OCI-LY7 (cell line): ENCODE measurements at regions not wholly inside any gene's neighbourhood (a gene's known extent, or its start where the extent isn't known, plus 50 kb on each side); places are given as distances from the start of the nearest gene placed in this dataset.

Experiments used
- BruUV-seq: library from RNA; stranded (reverse); fragments of 400-500 nt; replicated peaks from 2 replicates; lab custom pipeline; 2021; lab: Mats Ljungman, UMichigan
- CTCF ChIA-PET: fragments of 300-600 bp; sonication (Branson Sonifier 250); formaldehyde crosslinking; loops from one replicate; lab custom pipeline; 2022; ENCODE audit warnings: antibody characterized with exemption; ENCODE audit not compliant: unreplicated experiment; lab: Charles Lee
- POLR2A ChIA-PET: fragments of 300-600 bp; sonication (Branson Sonifier 250); formaldehyde crosslinking; loops from one replicate; lab custom pipeline; 2022; ENCODE audit warnings: antibody characterized with exemption; lab: Charles Lee
- DNase-seq: peaks from one replicate; pipeline ENCODE4 v3.0.0-alpha.2; 2015; ENCODE audit warnings: low spot score
- H2AFZ ChIP-seq: fragments of 200-600 bp; sonication (generic), shearing (Covaris generic); 2 replicates; pipeline ENCODE4 v1.6.1; 2014; ENCODE audit warnings: mild to moderate bottlenecking, antibody characterized with exemption, low read length, moderate library complexity
- H3K27ac ChIP-seq: fragments of 200-600 bp; sonication (generic); 2 replicates; pipeline ENCODE4 v1.5.1; 2014; ENCODE audit warnings: mixed run types, low read depth, mild to moderate bottlenecking, moderate library complexity, low read length, inconsistent platforms; ENCODE audit not compliant: poor library complexity, severe bottlenecking
- H3K36me3 ChIP-seq: fragments of 200-600 bp; sonication (generic); 2 replicates; pipeline ENCODE4 v1.6.1; 2014; ENCODE audit warnings: mild to moderate bottlenecking, antibody characterized with exemption, low read length, moderate library complexity, mixed read lengths; ENCODE audit not compliant: insufficient read depth
- H3K4me1 ChIP-seq: fragments of 200-600 bp; sonication (generic); 2 replicates; pipeline ENCODE4 v1.5.1; 2014; ENCODE audit warnings: mild to moderate bottlenecking, low read length; ENCODE audit not compliant: insufficient read depth, poor library complexity, severe bottlenecking
- H3K4me2 ChIP-seq: fragments of 200-600 bp; sonication (generic); 2 replicates; pipeline ENCODE4 v1.6.1; 2014; ENCODE audit warnings: mild to moderate bottlenecking, low read length
- H3K4me3 ChIP-seq: fragments of 200-600 bp; sonication (generic); 2 replicates; pipeline ENCODE4 v1.5.1; 2014; ENCODE audit warnings: mild to moderate bottlenecking, low read depth, low read length; ENCODE audit not compliant: poor library complexity, severe bottlenecking
- H3K79me2 ChIP-seq: fragments of 200-600 bp; sonication (generic); 2 replicates; pipeline ENCODE4 v1.6.1; 2016; ENCODE audit warnings: low read depth, mild to moderate bottlenecking, low read length, moderate library complexity, mixed read lengths; ENCODE audit not compliant: insufficient read depth
- H3K9me2 ChIP-seq: fragments of 200-600 bp; sonication (generic); 2 replicates; pipeline ENCODE4 v1.6.1; 2016; ENCODE audit warnings: mild to moderate bottlenecking, low read length, mixed read lengths; ENCODE audit not compliant: insufficient read depth
- H3K9me3 ChIP-seq: fragments of 200-600 bp; sonication (generic); 2 replicates; pipeline ENCODE4 v1.6.1; 2014; ENCODE audit warnings: mild to moderate bottlenecking, mixed run types, low read length, mixed read lengths
- H4K20me1 ChIP-seq: fragments of 200-600 bp; sonication (generic); 2 replicates; pipeline ENCODE4 v1.6.1; 2014; ENCODE audit warnings: mild to moderate bottlenecking, antibody characterized with exemption, low read length, moderate library complexity, mixed read lengths; ENCODE audit not compliant: insufficient read depth
- CTCF ChIP-seq: fragments of 200-600 bp; sonication (generic); conservative IDR thresholded peaks from 2 replicates; pipeline ENCODE4 v1.5.1; 2014; ENCODE audit warnings: mild to moderate bottlenecking, antibody characterized with exemption, low read length, moderate library complexity, mixed read lengths
- EZH2phosphoT487 ChIP-seq: fragments of 200-600 bp; sonication (generic); IDR thresholded peaks from 2 replicates; pipeline ENCODE4 v1.6.1; 2018; ENCODE audit warnings: low read depth, borderline replicate concordance, mild to moderate bottlenecking, mixed run types, antibody characterized with exemption, low read length, moderate library complexity, mixed read lengths
- intact Hi-C: fragments of 100-400 bp; cut with micrococcal nuclease; formaldehyde crosslinking; loops from one replicate; pipeline ENCODE4 v1.10.0; 2022; ENCODE audit not compliant: unreplicated experiment

- BruUV-seq, result no TSS peak
- H3K4me2 ChIP-seq, result no peak overlapping the region
- no peak overlapping the region for H3K27ac ChIP-seq
- H3K4me3 ChIP-seq, result no peak overlapping the region
- H3K9me3 ChIP-seq, result no peaks in the 10 kb centered on the region
- no peak for TF ChIP-seq CTCF
- no peak for TF ChIP-seq EZH2phosphoT487
- no peaks in the 10 kb centered on the region for H3K36me3 ChIP-seq
- H4K20me1 ChIP-seq, result no peaks in the 10 kb centered on the region
- intact Hi-C loops, result no loop called here
- H3K4me1 ChIP-seq, result no peaks in the 10 kb centered on the region
- no peaks in the 10 kb centered on the region for H3K79me2 ChIP-seq
- POLR2A ChIA-PET, result interaction anchor here (0.8 kb wide), 1 partner anchor 12 kb away, joined by 3 read pairs; no protein-coding TSS in a partner anchor
- no peaks in the 10 kb centered on the region for H3K9me2 ChIP-seq
- H2AFZ ChIP-seq, result no peak overlapping the region
- CTCF ChIA-PET, result no interaction called here
- no peak for DNase-seq
These were observed 54.1 kb upstream of the GGTLC1 start for GRCh38 chr20:24042646-24043045.

- no TSS peak for BruUV-seq
- ChIA-PET CTCF (no interaction called here), POLR2A (no interaction called here)
These were observed 52.4 kb upstream of the GGTLC1 start for GRCh38 chr20:24040896-24041459.

More at GRCh38 chr20:24040896-24041459, 52.4 kb upstream of the GGTLC1 start:
- Histone ChIP-seq H3K4me1 (no peaks in the 10 kb centered on the region), H3K9me3 (no peaks in the 10 kb centered on the region), H2AFZ (no peak overlapping the region), H3K27ac (no peak overlapping the region), H3K9me2 (no peaks in the 10 kb centered on the region), H4K20me1 (no peaks in the 10 kb centered on the region), H3K79me2 (no peaks in the 10 kb centered on the region), H3K4me2 (no peak overlapping the region), H3K36me3 (no peaks in the 10 kb centered on the region), H3K4me3 (no peak overlapping the region)
- intact Hi-C loops, result no loop called here
- TF ChIP-seq CTCF (no peak), EZH2phosphoT487 (no peak)
- DNase-seq, result no peak
